ENCODE measurements at regions not wholly inside any gene's neighbourhood (a gene's known extent, or its start where the extent isn't known, plus 50 kb on each side); places are given as distances from the start of the nearest gene placed in this dataset.

GRCh38 chr2:40043641-40044040 is 264.6 kb upstream of the THUMPD2 start:
- TF ChIP-seq, protein P1, sequence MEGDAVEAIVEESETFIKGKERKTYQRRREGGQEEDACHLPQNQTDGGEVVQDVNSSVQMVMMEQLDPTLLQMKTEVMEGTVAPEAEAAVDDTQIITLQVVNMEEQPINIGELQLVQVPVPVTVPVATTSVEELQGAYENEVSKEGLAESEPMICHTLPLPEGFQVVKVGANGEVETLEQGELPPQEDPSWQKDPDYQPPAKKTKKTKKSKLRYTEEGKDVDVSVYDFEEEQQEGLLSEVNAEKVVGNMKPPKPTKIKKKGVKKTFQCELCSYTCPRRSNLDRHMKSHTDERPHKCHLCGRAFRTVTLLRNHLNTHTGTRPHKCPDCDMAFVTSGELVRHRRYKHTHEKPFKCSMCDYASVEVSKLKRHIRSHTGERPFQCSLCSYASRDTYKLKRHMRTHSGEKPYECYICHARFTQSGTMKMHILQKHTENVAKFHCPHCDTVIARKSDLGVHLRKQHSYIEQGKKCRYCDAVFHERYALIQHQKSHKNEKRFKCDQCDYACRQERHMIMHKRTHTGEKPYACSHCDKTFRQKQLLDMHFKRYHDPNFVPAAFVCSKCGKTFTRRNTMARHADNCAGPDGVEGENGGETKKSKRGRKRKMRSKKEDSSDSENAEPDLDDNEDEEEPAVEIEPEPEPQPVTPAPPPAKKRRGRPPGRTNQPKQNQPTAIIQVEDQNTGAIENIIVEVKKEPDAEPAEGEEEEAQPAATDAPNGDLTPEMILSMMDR (IDR thresholded peaks at IDR 0.05; ENCODE audit: poor library complexity, severe bottlenecking), result no peak
- DNase-seq (ENCODE audit: low spot score), result no peak

GRCh38 chr2:40043191-40043590 is 264.1 kb upstream of the THUMPD2 start:
- TF ChIP-seq, protein P1 (IDR thresholded peaks at IDR 0.05; ENCODE audit: poor library complexity, severe bottlenecking), result no peak
- no peak overlapping the region for H3K27ac ChIP-seq (ENCODE audit: poor library complexity, severe bottlenecking)
- H3K4me1 ChIP-seq (ENCODE audit: insufficient read depth, poor library complexity, severe bottlenecking), result no peaks in the 10 kb centered on the region
- H3K4me3 ChIP-seq (ENCODE audit: severe bottlenecking), result no peak overlapping the region
- H3K9me3 ChIP-seq (ENCODE audit: severe bottlenecking), result no peaks in the 10 kb centered on the region
- no peaks in the 10 kb centered on the region for H3K27me3 ChIP-seq (ENCODE audit: insufficient read depth, poor library complexity, severe bottlenecking)
- DNase-seq (ENCODE audit: low spot score) (no peak), ATAC-seq (ENCODE audit: low read depth) (no peak)
- no peaks in the 10 kb centered on the region for H3K36me3 ChIP-seq (ENCODE audit: low read depth)

More at GRCh38 chr2:40043641-40044040, 264.6 kb upstream of the THUMPD2 start:
- no peaks in the 10 kb centered on the region for H3K27me3 ChIP-seq (ENCODE audit: insufficient read depth, poor library complexity, severe bottlenecking)
- no peaks in the 10 kb centered on the region for H3K9me3 ChIP-seq (ENCODE audit: severe bottlenecking)
- H3K4me1 ChIP-seq (ENCODE audit: insufficient read depth, poor library complexity, severe bottlenecking), result no peaks in the 10 kb centered on the region
- no peaks in the 10 kb centered on the region for H3K36me3 ChIP-seq (ENCODE audit: low read depth)
- no peak for ATAC-seq (ENCODE audit: low read depth)
- H3K4me3 ChIP-seq (ENCODE audit: severe bottlenecking), result no peak overlapping the region
- H3K27ac ChIP-seq (ENCODE audit: poor library complexity, severe bottlenecking), result no peak overlapping the region

DNA sequence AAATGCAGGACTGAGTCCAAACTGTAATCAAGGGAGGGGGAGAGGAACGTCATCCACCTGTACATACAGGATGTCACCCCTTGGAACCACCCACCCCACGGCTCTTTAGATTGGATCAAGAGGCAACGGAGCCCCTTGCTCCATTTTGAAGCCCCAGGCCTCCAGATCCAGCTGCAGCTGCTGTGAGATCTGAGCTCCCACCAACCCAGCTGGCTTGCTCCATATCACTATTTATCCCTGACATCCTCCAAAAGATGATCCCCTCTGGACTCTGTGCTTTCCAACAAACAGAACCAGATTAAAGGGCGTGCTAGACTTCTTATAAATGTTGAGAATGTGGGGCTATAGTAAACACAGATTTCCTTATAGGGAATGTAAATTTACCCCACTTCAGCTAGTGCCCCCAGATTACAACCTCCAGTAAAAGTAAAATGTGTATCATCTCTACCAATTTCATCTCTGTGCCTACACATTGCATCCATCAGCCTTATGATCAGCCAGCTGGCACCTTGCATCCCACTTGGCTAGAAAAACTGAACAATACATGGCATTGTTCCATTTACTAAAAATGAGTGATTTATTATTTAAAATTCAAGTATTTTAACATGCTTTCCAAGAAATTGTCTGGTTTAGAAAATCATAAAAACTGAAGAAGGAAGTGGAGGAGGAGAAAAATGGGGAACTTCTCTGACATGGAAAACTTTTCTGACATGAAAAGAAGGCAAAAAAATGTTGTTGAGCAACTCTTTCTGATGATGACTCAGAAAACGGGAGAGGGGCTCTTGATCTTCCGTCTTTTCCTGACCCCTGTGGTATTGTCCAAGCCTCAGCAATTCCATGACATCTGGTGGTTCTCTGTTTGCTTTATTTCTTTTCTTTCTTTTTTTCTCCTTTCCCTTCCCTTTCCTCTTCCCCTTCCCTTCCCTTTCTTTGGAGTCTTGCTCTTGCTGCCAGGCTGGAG is 262.6 kb upstream of the THUMPD2 start:
- H3K27me3 ChIP-seq (ENCODE audit: insufficient read depth, poor library complexity, severe bottlenecking), result no peaks in the 10 kb centered on the region
- DNase-seq (ENCODE audit: low spot score) (no peak), ATAC-seq (ENCODE audit: low read depth) (no peak)
- H3K36me3 ChIP-seq (ENCODE audit: low read depth), result no peaks in the 10 kb centered on the region
- H3K9me3 ChIP-seq (ENCODE audit: severe bottlenecking), result no peaks in the 10 kb centered on the region
- no peak overlapping the region for H3K4me3 ChIP-seq (ENCODE audit: severe bottlenecking)
- no peak overlapping the region for H3K27ac ChIP-seq (ENCODE audit: poor library complexity, severe bottlenecking)
- TF ChIP-seq, protein P1 (IDR thresholded peaks at IDR 0.05; ENCODE audit: poor library complexity, severe bottlenecking), result no peak
- no peaks in the 10 kb centered on the region for H3K4me1 ChIP-seq (ENCODE audit: insufficient read depth, poor library complexity, severe bottlenecking)

GRCh38 chr2:40039549-40039948 is 260.5 kb upstream of the THUMPD2 start:
- Histone ChIP-seq H3K27ac (ENCODE audit: poor library complexity, severe bottlenecking) (no peak overlapping the region), H3K36me3 (ENCODE audit: low read depth) (no peaks in the 10 kb centered on the region), H3K9me3 (ENCODE audit: severe bottlenecking) (peaks cover 5% of the 10 kb centered on the region), H3K4me3 (ENCODE audit: severe bottlenecking) (no peak overlapping the region), H3K27me3 (ENCODE audit: insufficient read depth, poor library complexity, severe bottlenecking) (no peaks in the 10 kb centered on the region), H3K4me1 (ENCODE audit: insufficient read depth, poor library complexity, severe bottlenecking) (no peaks in the 10 kb centered on the region)
- TF ChIP-seq, protein P1 (IDR thresholded peaks at IDR 0.05; ENCODE audit: poor library complexity, severe bottlenecking), result no peak
- ATAC-seq (ENCODE audit: low read depth) (no peak), DNase-seq (ENCODE audit: low spot score) (no peak)

- peaks cover 5% of the 10 kb centered on the region for H3K9me3 ChIP-seq (ENCODE audit: severe bottlenecking)
- H3K4me3 ChIP-seq (ENCODE audit: severe bottlenecking), result no peak overlapping the region
- H3K4me1 ChIP-seq (ENCODE audit: insufficient read depth, poor library complexity, severe bottlenecking), result no peaks in the 10 kb centered on the region
- TF ChIP-seq, protein P1 (IDR thresholded peaks at IDR 0.05; ENCODE audit: poor library complexity, severe bottlenecking), result no peak
- DNase-seq (ENCODE audit: low spot score) (no peak), ATAC-seq (ENCODE audit: low read depth) (no peak)
- H3K27me3 ChIP-seq (ENCODE audit: insufficient read depth, poor library complexity, severe bottlenecking), result no peaks in the 10 kb centered on the region
- H3K36me3 ChIP-seq (ENCODE audit: low read depth), result no peaks in the 10 kb centered on the region
- H3K27ac ChIP-seq (ENCODE audit: poor library complexity, severe bottlenecking), result no peak overlapping the region
These were observed 259.6 kb upstream of the THUMPD2 start for GRCh38 chr2:40038646-40039045.
